ENCODE measurements at regions not wholly inside any gene's neighbourhood (a gene's known extent, or its start where the extent isn't known, plus 50 kb on each side); places are given as distances from the start of the nearest gene placed in this dataset.

DNA sequence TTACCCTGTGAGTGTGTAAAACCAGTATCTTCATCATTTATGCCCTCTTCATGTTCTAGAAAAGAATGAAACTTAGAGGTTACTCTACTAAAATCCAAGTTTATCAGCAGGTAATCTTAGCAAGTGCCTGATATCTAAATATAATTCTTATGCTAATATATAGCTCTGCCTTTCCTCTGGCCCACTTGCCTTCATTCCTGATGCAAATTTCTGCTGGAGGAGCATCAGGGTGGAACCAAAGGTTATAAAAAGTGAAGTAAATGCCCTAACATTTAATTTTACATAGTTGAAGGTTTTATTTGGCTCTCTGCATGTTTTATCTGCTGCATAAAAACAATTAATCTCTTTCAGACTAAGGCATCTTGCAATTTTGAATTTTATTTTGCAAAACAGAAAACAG, 936.2 kb downstream of the ROBO2 start:
- TF ChIP-seq, protein P1, sequence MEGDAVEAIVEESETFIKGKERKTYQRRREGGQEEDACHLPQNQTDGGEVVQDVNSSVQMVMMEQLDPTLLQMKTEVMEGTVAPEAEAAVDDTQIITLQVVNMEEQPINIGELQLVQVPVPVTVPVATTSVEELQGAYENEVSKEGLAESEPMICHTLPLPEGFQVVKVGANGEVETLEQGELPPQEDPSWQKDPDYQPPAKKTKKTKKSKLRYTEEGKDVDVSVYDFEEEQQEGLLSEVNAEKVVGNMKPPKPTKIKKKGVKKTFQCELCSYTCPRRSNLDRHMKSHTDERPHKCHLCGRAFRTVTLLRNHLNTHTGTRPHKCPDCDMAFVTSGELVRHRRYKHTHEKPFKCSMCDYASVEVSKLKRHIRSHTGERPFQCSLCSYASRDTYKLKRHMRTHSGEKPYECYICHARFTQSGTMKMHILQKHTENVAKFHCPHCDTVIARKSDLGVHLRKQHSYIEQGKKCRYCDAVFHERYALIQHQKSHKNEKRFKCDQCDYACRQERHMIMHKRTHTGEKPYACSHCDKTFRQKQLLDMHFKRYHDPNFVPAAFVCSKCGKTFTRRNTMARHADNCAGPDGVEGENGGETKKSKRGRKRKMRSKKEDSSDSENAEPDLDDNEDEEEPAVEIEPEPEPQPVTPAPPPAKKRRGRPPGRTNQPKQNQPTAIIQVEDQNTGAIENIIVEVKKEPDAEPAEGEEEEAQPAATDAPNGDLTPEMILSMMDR (IDR thresholded peaks at IDR 0.05; ENCODE audit: low read depth, low read length) = no peak
- no peak for DNase-seq (ENCODE audit: low read depth in 2 of 2)
- H3K4me3 ChIP-seq (replicated peaks in 1 of 2; ENCODE audit: low read depth in 2 of 2, low read length in 2 of 2) = no peak overlapping the region

DNA sequence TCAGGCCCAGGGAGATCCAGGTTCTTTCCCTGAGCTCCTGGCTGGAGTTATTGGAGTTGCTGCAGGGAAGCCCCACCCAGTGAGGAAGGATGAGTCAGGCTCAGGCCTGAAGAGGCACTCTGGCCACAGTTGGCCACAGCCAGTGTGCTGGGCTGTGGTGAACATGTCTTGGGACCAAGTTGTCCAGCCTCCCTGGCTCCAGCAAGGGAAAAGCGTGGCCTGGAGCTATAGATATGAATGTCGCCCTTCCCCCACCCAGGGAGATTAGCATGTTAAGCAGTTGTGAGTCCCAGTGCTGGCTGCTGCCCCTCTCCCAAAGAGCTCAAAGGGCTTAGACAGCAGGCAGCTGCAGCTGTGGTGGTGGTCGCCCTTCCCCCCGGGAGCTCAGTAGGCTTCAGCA, 963.2 kb downstream of the ROBO2 start:
- no peak overlapping the region for H3K4me3 ChIP-seq (replicated peaks in 1 of 2; ENCODE audit: low read depth in 2 of 2, low read length in 2 of 2)
- DNase-seq (ENCODE audit: low read depth in 2 of 2) = no peak
- TF ChIP-seq, protein P1 (IDR thresholded peaks at IDR 0.05; ENCODE audit: low read depth, low read length) = no peak

DNA sequence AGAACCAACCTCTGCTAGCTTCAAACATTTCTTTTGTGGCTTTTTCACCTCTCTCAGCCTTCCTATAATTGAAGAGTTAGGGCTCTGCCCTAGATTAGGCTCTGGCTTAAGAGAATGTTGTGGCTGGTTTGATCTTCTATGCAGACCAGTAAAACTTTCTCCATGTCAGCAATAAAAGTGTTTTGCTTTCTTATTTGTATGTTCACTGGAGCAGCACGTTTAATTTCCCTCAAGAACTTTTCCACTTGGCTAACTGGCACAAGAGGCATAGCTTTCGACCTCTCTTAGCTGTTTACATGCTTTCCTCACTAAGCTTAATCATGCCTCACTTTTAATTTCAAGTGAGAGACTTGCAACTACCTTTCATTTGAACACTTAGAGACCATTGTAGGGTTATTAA, 964.7 kb downstream of the ROBO2 start:
- no peak overlapping the region for H3K4me3 ChIP-seq (replicated peaks in 1 of 2; ENCODE audit: low read depth in 2 of 2, low read length in 2 of 2)
- no peak for DNase-seq (ENCODE audit: low read depth in 2 of 2)
- TF ChIP-seq, protein P1 (IDR thresholded peaks at IDR 0.05; ENCODE audit: low read depth, low read length) = no peak

DNA sequence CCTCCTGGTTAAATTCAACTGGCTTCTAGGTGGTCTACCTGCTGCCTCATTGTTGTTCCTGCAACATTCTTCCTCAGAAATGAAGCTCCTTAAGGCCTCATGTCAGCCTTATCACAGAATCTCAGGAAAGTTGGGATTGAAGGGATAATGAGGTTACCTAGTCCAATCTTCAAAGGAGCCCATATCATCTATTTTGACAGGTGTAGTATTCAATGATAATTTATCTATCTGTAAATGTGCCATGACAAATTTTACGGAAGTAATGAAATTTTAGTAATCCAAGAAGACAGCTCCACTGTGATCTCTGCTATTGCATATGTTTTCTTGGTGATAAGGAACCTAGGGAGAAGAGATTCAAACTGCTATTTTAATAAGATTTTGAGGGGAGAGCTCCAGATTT, 973.8 kb downstream of the ROBO2 start:
- H3K4me3 ChIP-seq (replicated peaks in 1 of 2; ENCODE audit: low read depth in 2 of 2, low read length in 2 of 2) = no peak overlapping the region
- no peak for DNase-seq (ENCODE audit: low read depth in 2 of 2)
- TF ChIP-seq, protein P1 (IDR thresholded peaks at IDR 0.05; ENCODE audit: low read depth, low read length) = no peak

DNA sequence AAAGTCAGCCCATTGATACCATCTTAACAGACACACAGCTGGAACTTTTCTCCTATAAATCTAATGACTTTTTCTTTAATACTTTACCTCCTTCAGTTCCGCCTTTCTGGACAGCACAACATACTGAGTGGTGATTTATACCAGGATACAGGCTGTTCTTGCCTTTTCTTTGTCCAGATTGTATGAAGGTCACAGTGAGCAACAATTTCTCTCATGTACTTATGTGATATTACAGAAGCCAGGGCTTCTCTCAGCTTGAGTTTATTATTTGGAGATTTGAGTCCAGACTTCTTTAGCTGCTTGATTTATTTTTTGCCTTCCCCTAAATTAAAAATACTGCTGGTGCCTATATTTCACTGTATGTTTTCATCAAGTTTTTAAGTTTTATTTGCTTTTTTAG, 976.0 kb downstream of the ROBO2 start:
- TF ChIP-seq, protein P1 (IDR thresholded peaks at IDR 0.05; ENCODE audit: low read depth, low read length) = no peak
- DNase-seq (ENCODE audit: low read depth in 2 of 2) = no peak
- H3K4me3 ChIP-seq (replicated peaks in 1 of 2; ENCODE audit: low read depth in 2 of 2, low read length in 2 of 2) = no peak overlapping the region

DNA sequence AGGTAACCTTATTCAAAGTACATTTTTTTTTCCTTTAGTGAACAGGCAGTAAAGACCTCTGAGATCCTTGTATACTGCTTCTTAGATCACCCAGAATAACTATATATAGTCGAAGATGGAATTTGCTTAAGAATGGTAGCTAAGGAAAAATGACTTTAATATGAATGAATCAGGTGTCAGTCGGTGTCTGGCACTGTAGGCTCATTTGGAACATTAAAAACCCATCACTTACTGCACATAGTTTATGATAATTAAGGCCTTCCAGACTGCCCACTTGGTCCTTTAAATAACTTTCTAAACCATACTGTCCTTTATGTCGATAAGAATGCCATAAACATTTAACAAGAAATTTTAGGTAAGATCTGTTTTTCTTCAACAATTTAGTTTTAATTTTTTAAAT, 981.8 kb downstream of the ROBO2 start:
- no peak for DNase-seq (ENCODE audit: low read depth in 2 of 2)
- no peak overlapping the region for H3K4me3 ChIP-seq (replicated peaks in 1 of 2; ENCODE audit: low read depth in 2 of 2, low read length in 2 of 2)
- TF ChIP-seq, protein P1 (IDR thresholded peaks at IDR 0.05; ENCODE audit: low read depth, low read length) = no peak

DNA sequence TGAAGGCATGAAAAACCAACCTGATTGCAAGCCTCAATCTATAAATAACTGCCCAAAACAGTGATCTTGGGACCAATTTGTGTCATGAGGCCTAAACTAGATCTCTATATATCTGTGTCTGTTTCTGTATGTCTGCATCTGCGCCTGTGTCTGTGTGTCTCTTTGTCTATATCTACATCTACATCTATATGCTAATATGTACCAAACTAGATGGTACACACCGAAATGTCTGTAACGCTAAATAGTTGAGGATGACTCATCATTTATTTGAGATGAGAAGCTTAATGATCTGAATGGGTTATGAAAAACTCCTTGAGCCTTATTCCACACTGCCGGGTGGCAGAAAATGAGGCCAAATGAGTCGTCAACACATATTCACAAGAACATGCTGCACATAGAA, 982.3 kb downstream of the ROBO2 start:
- TF ChIP-seq, protein P1 (IDR thresholded peaks at IDR 0.05; ENCODE audit: low read depth, low read length) = no peak
- H3K4me3 ChIP-seq (replicated peaks in 1 of 2; ENCODE audit: low read depth in 2 of 2, low read length in 2 of 2) = no peak overlapping the region
- no peak for DNase-seq (ENCODE audit: low read depth in 2 of 2)

Data from cardiac fibroblast (primary cell).